ENCODE measurements at regions not wholly inside any gene's neighbourhood (a gene's known extent, or its start where the extent isn't known, plus 50 kb on each side); places are given as distances from the start of the nearest gene placed in this dataset.
"Not testable (repeated sequence)": the region's sequence is repeated elsewhere in the genome, so short reads cannot be mapped to it uniquely, and the experiment has no call there.

GRCh38 chr1:177891809-177892208 lies 78.0 kb downstream of the SEC16B start:
- DNase-seq, result no peak

DNA sequence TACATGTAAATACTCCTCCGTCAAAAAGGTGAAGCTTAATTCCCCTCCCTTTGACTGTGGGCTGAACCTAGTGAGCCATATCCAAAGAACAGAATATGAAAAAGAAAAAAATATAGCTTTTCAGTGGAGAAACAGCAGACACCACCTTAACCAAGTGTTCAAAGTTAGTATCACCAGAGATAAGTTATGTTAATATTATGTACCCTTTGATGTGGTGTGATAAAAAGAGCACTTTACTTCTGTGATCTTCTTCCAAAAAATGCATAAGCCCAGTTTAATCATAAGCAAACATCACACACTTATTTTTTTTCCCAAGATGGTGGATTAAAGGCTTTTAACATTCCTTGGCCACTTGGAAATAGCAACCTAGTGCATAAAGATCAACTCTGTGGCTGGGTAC lies 79.4 kb downstream of the SEC16B start:
- no peak for DNase-seq

- no peak for DNase-seq
Observed at GRCh38 chr1:177884479-177885021, 85.3 kb downstream of the SEC16B start.

GRCh38 chr1:177883581-177883980 lies 86.3 kb downstream of the SEC16B start:
- DNase-seq, result no peak

- no peak for DNase-seq
Observed at GRCh38 chr1:177880339-177880891, 89.4 kb downstream of the SEC16B start.

DNA sequence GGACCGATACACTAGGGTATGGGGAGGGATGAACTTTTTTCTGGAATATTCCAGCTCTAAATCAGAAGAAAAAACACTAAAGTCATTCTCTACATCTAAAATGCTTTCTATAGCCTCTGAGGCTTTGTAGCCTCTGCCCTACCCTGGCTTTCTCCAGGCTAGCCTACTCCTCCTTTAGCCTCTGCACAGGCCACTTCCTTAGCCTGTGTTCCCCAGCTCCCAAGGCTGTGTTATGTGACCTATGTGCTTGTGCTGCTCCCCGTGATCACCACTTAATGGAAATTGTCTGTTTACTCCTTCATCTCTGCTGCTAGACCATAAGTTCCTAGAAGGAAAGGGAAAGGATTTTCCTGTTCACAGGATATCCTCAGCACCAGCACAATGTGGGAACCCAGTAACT lies 92.8 kb downstream of the SEC16B start:
- no peak for DNase-seq

DNA sequence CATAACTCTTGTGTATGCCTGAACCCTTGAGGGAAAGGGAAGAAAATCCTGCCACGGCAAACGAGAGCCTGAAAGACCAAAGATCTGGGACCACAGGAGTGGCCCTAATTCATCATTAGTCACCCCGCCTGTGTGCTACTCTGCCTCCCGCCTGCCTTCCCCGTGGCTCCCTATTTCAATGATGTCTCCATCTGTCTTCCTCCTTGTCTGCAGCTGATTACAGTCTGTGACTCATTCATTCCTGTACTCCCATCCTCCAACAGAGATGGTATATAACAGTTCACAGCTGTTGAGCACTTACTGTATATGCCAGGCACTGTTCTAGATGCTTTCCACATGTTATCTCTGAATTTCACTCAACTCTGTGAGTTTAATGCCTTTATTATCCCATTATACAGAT lies 96.6 kb downstream of the SEC16B start:
- peak; percentile 23 for DNase-seq

GRCh38 chr1:177872308-177872900 lies 97.5 kb downstream of the SEC16B start:
- no peak for DNase-seq

- no peak for DNase-seq
Observed at GRCh38 chr1:177871613-177872307, 98.1 kb downstream of the SEC16B start.

DNA sequence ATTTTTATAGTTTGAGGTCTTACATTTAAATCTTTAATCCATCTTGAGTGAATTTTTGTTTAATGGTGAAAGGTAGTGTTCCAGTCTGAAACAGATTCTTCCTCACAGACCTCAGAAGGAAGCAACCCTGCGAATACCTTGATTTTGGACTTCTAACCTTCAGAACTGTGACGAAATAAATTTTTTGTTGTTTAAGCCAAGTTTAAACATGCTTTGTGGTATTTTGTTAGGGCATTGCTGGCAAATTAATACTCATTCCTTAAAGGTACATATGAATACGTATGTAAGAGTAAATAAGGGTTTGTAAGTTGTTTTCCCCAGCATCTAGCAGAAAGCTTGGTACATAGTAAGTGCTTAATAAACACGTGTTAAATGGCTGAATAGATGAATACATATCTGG lies 100.3 kb downstream of the SEC16B start:
- no peak for DNase-seq

- DNase-seq, result not testable (repeated sequence)
Observed at GRCh38 chr1:177869011-177869410, 100.8 kb downstream of the SEC16B start.

GRCh38 chr1:177865807-177866206 lies 104.1 kb downstream of the SEC16B start:
- no peak for DNase-seq

DNA sequence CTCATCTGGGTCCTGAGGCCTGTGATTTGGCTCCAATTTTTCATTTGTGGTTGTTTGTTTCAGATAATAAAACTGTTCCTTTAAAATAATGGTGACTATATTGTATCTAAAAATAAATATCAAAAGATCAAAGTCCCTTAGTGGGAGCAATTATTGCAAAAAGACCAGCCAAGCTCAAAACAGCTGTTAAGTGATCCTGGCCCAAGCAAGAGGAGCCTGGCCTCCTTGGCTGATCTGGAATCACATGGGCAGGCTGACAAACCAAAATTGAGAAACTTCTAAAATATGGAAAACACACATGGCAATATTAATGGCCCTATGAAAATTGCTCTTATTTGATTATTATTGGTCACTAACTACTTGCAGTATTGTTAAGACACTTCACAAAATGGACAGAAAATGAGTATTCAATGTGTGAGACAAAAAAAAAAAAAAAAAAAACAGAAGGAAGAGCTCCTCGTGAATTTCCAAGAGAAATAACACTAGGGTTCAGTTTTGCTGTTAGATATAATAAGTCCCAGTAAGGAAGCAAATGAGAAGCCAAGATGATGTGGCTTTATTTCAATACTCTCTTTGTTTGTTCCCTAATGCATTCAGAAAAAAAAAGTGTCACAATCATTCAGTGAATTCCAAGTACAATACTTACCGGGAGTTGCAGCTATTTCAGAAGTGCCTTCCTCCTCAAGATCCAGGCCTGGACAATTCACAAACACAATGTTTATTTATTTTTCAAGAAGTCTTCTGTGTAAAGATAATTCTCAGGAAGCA lies 105.1 kb downstream of the SEC16B start:
- no peak for DNase-seq

DNA sequence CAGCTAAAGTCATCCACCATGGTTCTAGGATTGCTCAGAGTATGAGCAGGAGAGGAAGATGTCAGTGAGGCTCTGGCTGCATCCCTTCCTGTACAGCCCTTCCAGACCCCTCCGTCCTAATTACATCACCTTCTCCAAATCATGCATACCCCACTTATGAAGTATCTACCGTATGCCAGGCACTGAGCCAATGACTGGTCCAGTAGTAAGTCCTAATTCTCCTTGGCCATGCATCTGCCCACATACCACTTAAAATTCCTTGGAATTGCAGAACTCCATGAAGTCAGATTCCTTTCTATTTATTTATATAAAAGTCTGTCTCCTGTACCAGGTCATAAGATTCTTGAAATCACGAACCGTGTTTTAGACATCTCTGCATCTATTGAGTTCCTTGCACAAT lies 106.1 kb downstream of the SEC16B start:
- DNase-seq, result no peak

DNA sequence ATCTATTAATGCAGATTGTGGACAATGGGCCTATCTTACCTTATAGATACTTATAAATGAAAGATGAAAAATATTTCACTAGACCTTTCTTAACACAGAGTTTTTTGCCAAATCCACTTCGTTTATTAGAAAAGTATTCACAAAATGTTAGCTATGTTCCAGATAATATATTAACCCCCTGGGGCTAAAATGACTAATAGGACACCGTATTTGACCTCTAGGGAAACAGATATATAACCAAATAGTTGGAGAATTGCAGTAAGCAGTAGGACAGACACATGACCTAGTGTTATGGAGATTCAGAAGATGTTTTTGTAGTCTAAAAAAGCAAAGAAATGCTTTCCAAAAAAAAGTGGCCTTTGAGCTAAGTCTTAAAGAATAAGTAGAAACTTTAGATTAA lies 106.9 kb downstream of the SEC16B start:
- no peak for DNase-seq

DNA sequence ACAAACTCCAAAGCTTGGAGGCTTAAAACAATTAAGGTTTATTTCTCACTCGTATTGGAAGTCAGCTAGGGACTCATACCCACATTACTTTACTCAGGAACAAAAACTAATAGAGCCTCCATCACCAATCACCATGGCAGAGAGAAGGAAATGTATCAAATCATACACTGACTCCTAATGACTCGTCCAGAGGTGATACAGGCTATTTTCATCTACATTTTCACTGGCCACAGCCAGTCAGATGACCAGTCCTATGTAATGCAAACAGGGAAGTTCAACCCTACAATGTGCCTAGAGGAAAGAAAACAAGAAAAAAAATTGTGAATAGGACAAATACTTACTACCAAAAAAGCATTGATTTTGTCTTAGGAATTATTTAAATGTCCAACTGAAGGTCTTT lies 110.3 kb downstream of the SEC16B start:
- no peak for DNase-seq

- DNase-seq, result peak; percentile 49
Observed at GRCh38 chr1:177858332-177858821, 111.5 kb downstream of the SEC16B start.

DNA sequence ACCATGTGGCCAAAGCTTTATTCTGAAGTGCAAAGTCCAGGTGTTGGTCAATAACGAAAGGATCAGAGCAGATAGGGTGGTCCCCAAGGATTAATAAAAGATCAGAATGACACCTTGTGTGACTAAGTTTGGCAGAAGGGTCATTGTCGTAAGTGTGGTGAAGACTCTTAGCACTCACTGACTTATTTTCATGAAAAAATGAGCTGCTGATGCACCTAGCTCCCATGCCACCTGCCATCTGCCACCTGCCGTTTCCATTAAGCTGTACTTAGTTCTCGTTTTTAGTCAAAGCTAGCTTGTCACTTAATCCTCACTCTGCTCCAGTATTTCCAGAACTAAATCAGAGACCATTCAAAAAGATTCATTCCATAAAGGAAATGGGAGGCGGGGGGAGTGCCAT lies 112.6 kb downstream of the SEC16B start:
- DNase-seq, result peak; percentile 93

DNA sequence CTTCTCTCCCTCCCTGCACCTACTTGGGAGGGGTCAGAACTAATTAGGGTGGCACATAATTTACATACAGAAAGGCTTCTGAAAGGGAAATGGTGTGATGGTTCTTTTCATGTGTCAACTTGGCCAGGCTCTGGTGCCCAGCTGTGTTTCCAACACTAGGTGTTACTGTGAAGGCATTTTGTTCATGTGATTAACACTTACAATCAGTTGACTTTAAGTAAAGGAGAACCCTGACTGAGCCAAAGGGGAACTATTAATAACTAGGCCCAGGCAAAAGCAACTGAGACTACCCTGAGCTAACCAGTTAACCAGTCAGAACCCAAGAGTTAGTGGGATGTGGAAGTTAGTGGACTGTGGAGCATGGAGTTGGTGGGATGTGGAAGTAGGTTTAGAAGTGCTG lies 114.9 kb downstream of the SEC16B start:
- no peak for DNase-seq

DNA sequence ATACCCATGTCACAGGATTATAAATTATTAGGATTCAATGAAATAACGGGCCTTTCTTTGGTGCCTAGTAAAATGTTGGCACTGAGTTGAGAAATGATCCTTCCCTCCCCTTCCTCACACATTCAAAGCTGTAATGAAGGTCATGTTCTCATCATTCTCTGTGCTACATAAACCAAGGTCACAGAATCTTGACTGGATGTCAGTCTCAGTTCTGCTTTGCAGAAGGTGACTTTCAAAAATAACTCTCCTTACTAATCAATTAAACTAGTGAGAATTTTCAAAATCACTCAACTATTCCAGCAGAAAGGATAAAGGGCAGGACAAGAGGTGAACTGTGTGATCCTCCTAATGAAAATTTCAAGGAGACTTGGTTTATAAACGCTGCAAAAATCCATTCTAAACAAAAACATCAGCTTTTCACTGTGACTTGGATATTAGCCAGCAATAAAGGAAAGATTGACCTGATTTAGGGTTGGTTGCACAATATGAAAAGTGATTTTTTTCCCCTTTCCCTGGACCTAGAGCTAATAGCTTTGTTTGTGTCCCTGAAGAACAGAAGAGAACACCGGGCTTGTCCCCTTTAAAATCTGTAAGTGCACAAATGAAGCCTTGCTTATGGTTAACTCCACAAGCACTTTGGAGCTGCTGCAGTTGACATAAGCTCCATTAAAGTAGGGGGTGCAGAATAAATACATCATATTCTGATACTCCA lies 120.1 kb downstream of the SEC16B start:
- no peak for DNase-seq

DNA sequence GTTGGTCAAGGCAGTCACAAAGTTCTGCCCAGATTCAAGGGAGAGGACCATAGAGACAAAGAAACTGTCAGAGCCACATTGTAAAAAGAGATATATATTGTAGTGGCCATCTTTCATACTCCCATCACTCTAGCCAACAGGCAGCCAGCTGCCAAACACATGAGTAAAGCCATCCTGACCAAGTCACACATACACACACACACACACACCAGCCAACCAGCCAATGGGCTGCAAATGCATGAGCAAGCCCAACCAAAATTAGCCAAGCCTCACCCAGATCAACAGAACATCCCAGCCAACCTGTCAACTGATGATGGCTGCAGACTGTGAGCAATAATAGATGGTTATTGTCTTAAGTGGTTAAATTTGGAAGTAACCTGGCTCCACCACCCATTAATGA lies 120.7 kb downstream of the SEC16B start:
- DNase-seq, result no peak

GRCh38 chr1:177848577-177848976 lies 121.3 kb downstream of the SEC16B start:
- DNase-seq, result no peak

- no peak for DNase-seq
Observed at GRCh38 chr1:177847843-177848242, 122.0 kb downstream of the SEC16B start.

Measured in NCI-H82 (cell line).